GM12872 (cell line): ENCODE measurements at regions not wholly inside any gene's neighbourhood (a gene's known extent, or its start where the extent isn't known, plus 50 kb on each side); places are given as distances from the start of the nearest gene placed in this dataset.

ENCODE experiments used
- CTCF ChIP-seq: IDR thresholded peaks from 3 replicates; pipeline ENCODE4 v1.5.1; 2011; ENCODE audit warnings: low read depth, mild to moderate bottlenecking, low read length, moderate library complexity; ENCODE audit not compliant: insufficient read depth

- no peak for TF ChIP-seq CTCF
Measured at GRCh38 chr9:85421641-85422040, 320.1 kb downstream of the AGTPBP1 start.

- no peak for TF ChIP-seq CTCF
Measured at GRCh38 chr9:85420750-85421149, 321.0 kb downstream of the AGTPBP1 start.

- TF ChIP-seq CTCF, result no peak
Measured at GRCh38 chr9:85417674-85418073, 324.1 kb downstream of the AGTPBP1 start.

- no peak for TF ChIP-seq CTCF
Measured at GRCh38 chr9:85416715-85417114, 325.0 kb downstream of the AGTPBP1 start.

- no peak for TF ChIP-seq CTCF
Measured at GRCh38 chr9:85414390-85414789, 327.4 kb downstream of the AGTPBP1 start.

- no peak for TF ChIP-seq CTCF
Measured at GRCh38 chr9:85408494-85408893, 333.3 kb downstream of the AGTPBP1 start.

- TF ChIP-seq CTCF, result no peak
Measured at GRCh38 chr9:85405566-85405950, 336.2 kb downstream of the AGTPBP1 start.
